ENCODE measurements at regions not wholly inside any gene's neighbourhood (a gene's known extent, or its start where the extent isn't known, plus 50 kb on each side); places are given as distances from the start of the nearest gene placed in this dataset.

DNA sequence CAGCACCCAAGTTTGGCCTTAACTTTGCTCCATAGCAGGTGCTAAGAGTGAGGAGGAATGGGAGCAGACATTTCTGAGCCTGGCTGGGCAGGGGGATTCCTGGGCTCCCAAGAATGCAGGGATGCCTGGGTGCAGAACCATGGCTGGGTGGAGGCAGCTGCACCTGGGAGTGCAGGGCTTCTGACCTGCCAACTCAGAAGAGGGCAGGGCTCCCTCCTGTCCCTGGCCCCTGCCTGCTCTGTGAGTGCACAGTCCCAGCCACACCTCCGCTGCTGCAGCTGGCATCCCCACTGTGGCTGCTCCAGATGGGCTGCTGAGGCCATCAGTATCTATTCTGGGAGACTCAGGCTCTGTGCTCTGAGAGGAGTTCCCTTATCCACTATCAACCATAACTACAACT, 747.4 kb upstream of the VSTM2A start:
- no peak overlapping the region for H3K27ac Mint-ChIP-seq
- H3K9me3 Mint-ChIP-seq, result no peaks in the 10 kb centered on the region
- H3K36me3 Mint-ChIP-seq, result no peaks in the 10 kb centered on the region
- no peaks in the 10 kb centered on the region for H3K27me3 Mint-ChIP-seq (ENCODE audit: low read depth)
- no peak for DNase-seq (ENCODE audit: low spot score in 2 of 2, unreplicated experiment in 2 of 2)
- no peaks in the 10 kb centered on the region for H3K4me1 Mint-ChIP-seq
- no peak for TF ChIP-seq CTCF (IDR thresholded peaks at IDR 0.05; ENCODE audit: unreplicated experiment)
- H3K4me3 Mint-ChIP-seq, result no peak overlapping the region

- Mint-ChIP-seq H3K27me3 (ENCODE audit: low read depth) (no peaks in the 10 kb centered on the region), H3K27ac (no peak overlapping the region), H3K36me3 (no peaks in the 10 kb centered on the region), H3K9me3 (no peaks in the 10 kb centered on the region), H3K4me1 (no peaks in the 10 kb centered on the region), H3K4me3 (no peak overlapping the region)
- TF ChIP-seq CTCF (IDR thresholded peaks at IDR 0.05; ENCODE audit: unreplicated experiment), result no peak
- no peak for DNase-seq (ENCODE audit: low spot score in 2 of 2, unreplicated experiment in 2 of 2)
Observed at GRCh38 chr7:53800746-53801145, 741.4 kb upstream of the VSTM2A start.

DNA sequence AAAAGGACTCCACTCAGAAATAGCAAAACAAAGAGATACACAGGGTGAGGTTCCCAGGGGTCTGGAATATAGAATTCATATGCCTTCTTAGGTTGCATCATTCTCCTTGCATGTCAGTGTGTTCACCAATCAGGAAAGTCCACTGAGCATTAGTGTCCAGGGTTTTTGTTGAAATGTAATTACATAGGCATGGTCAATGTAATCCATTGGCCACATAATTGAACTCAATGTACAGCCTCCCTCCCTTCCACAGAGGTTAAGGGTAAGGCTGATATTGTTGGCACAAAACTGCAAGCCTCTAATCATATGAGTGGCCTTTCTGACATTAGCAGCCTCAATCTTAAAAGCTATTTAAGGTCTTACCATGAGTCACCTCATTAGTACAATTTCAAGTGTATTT, 736.1 kb upstream of the VSTM2A start:
- Mint-ChIP-seq H3K4me3 (no peak overlapping the region), H3K27ac (no peak overlapping the region), H3K36me3 (no peaks in the 10 kb centered on the region), H3K4me1 (no peaks in the 10 kb centered on the region), H3K27me3 (ENCODE audit: low read depth) (no peaks in the 10 kb centered on the region), H3K9me3 (no peaks in the 10 kb centered on the region)
- DNase-seq (ENCODE audit: low spot score in 2 of 2, unreplicated experiment in 2 of 2), result no peak
- no peak for TF ChIP-seq CTCF (IDR thresholded peaks at IDR 0.05; ENCODE audit: unreplicated experiment)

DNA sequence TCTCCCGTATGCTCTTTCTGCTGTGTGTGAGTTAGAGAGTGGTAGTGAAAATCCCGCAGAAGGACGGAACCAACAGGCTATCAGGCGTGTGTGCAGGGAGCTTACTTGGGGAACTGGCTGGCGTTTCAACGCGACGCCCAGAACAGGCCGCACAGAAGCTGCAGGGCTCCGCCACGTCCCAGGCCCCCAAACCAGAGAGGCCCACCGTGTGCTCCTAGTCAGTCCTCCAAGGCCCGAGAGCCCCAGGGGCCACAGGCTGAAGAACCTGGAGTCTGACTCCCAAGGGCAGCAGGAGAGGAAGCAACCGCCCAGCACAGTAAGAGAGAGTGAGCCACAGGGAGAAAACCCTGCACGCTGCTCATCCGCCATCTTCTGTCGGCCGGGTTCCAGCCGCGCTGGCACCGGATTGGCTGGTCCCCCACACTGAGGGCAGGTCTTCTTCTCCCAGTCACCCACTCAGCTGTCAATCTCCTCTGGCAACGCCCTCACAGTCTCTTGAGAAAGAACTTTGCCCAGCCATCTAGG, 730.6 kb upstream of the VSTM2A start:
- Mint-ChIP-seq H3K27ac (no peak overlapping the region), H3K4me3 (no peak overlapping the region)
- TF ChIP-seq CTCF (IDR thresholded peaks at IDR 0.05; ENCODE audit: unreplicated experiment), result no peak

GRCh38 chr7:53812135-53812534, 730.0 kb upstream of the VSTM2A start:
- Mint-ChIP-seq H3K36me3 (no peaks in the 10 kb centered on the region), H3K27ac (no peak overlapping the region), H3K4me3 (no peak overlapping the region), H3K4me1 (no peaks in the 10 kb centered on the region), H3K9me3 (peaks cover 5% of the 10 kb centered on the region), H3K27me3 (ENCODE audit: low read depth) (no peaks in the 10 kb centered on the region)
- no peak for TF ChIP-seq CTCF (IDR thresholded peaks at IDR 0.05; ENCODE audit: unreplicated experiment)
- no peak for DNase-seq (ENCODE audit: low spot score in 2 of 2, unreplicated experiment in 2 of 2)

More for the DNA sequence above, 730.6 kb upstream of the VSTM2A start:
- Mint-ChIP-seq H3K27me3 (ENCODE audit: low read depth) (no peaks in the 10 kb centered on the region), H3K4me1 (no peaks in the 10 kb centered on the region), H3K9me3 (peaks cover 5% of the 10 kb centered on the region), H3K36me3 (no peaks in the 10 kb centered on the region)
- DNase-seq (ENCODE audit: low spot score in 2 of 2, unreplicated experiment in 2 of 2), result no peak

- H3K27me3 Mint-ChIP-seq (ENCODE audit: low read depth), result no peaks in the 10 kb centered on the region
- no peak overlapping the region for H3K27ac Mint-ChIP-seq
- H3K36me3 Mint-ChIP-seq, result no peaks in the 10 kb centered on the region
- TF ChIP-seq CTCF (IDR thresholded peaks at IDR 0.05; ENCODE audit: unreplicated experiment), result no peak
- peaks cover 32% of the 10 kb centered on the region for H3K9me3 Mint-ChIP-seq
- no peak for DNase-seq (ENCODE audit: low spot score in 2 of 2, unreplicated experiment in 2 of 2)
- no peak overlapping the region for H3K4me3 Mint-ChIP-seq
- no peaks in the 10 kb centered on the region for H3K4me1 Mint-ChIP-seq
Observed at GRCh38 chr7:53835301-53835700, 706.9 kb upstream of the VSTM2A start.

Measured in mesothelial cell of epicardium (in vitro differentiated cells).